HG02973 (cell line): ENCODE measurements at regions not wholly inside any gene's neighbourhood (a gene's known extent, or its start where the extent isn't known, plus 50 kb on each side); places are given as distances from the start of the nearest gene placed in this dataset.
"Not testable (repeated sequence)": the region's sequence is repeated elsewhere in the genome, so short reads cannot be mapped to it uniquely, and the experiment has no call there.

Experiments
- ATAC-seq: cut with Tn5 transposase; IDR thresholded peaks from one replicate; pipeline ENCODE4 v1.9.1; 2021; ENCODE audit warnings: moderate library complexity; ENCODE audit not compliant: unreplicated experiment

- ATAC-seq, result no peak
These were observed 152.7 kb downstream of the C4orf33 start for GRCh38 chr4:129248621-129249020.

DNA sequence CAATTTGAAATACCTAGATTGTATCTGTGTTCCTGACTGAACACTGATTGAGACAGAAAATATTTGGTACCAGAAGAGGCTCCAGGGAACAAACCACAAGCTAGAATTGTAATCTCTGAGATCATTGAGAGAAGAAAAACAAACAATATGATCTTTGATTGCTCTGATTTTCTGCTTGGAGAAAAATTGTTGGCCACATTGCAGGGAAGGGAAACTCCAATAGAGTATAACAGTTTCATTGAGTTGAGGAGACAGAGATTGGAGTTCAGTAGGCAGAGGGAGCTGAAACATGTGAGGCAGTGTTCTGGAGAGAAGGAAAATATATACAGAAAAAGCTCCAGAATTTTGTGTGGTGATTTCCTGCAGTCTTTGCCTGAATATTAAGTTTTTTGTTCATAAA, 158.2 kb downstream of the C4orf33 start:
- no peak for ATAC-seq

DNA sequence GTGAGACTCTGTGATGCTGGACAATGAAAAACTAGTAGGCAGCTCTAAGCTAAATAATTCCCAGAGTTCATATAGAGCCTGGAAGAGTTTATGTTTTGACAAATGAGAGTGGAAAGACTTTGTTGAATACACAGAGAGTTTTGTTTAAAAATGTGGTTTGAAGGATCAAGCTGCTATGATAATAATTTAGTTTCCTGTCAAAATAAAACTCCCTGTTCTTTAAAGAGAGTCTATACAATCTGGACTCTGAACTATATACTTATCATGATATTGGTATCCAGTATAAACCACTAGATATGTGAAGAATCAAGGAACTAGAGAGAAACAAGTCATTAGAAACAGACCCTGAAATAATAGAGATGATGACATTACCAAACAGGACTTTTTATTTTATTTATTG, 158.6 kb downstream of the C4orf33 start:
- no peak for ATAC-seq

- ATAC-seq, result no peak
These were observed 165.6 kb downstream of the C4orf33 start for GRCh38 chr4:129261584-129261983.

- ATAC-seq, result peak; percentile 99
These were observed 168.2 kb downstream of the C4orf33 start for GRCh38 chr4:129264008-129264657.

GRCh38 chr4:129278868-129279267, 182.9 kb downstream of the C4orf33 start:
- no peak for ATAC-seq

GRCh38 chr4:129282293-129282692, 186.3 kb downstream of the C4orf33 start:
- no peak for ATAC-seq

- ATAC-seq, result not testable (repeated sequence)
These were observed 196.2 kb downstream of the C4orf33 start for GRCh38 chr4:129292194-129292593.

DNA sequence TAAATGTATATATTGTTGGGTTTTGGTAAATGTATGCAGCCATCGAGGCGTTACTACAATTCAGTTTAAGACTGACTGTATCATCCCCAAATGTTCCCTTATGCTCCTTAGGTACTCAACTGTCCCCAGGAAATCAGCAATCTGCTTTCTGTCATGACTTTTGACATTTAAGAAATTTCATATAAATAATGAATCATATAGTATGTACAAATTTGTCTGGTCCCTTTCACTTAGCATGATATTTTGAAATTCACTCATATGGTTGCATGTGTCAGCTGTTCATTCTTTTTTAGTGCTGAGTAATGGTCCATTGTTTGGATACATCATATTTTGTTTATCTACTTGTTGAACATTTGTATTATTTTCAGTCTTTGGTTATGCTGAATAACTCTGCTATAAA, 218.8 kb downstream of the C4orf33 start:
- ATAC-seq, result no peak

DNA sequence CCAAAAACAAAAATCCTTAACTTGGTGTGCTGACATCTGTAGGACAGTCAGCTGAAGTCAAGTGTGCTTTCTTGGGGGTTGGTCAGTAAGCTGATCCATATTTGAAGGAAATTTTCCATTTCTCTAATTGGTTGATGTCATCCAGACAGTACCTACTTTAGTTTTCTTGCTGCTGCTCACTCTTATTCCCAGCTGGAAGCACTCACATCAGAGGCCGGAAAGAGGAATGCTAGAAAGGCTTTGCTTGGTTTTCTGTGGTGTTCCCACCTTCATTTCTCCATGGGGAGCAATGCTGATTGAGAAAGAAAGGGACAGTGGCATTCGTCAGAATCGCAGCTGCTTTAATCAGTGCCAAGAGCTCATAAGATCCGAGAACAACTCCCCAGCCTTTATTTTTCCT, 227.0 kb downstream of the C4orf33 start:
- no peak for ATAC-seq

GRCh38 chr4:129323658-129324057, 227.7 kb downstream of the C4orf33 start:
- ATAC-seq, result no peak

GRCh38 chr4:129326571-129327460, 230.9 kb downstream of the C4orf33 start:
- ATAC-seq, result no peak

DNA sequence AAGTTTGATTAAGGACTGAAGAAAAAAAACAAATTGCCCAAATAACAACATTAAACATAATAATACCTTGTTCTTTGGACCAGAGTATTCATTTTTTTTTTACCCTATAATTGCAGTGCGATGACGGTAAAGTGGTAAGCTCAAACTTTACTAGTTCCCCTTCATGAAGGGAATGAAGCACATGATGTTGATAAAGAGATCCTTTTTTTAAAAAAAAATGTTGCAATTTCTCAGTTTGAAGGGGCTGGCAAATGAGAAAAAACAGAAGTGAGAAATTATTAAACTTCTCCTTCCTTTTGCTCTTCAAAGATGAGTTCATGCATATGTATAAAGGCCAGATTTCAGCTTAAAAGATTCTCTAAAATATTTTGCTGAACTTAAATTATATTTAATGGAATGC, 231.7 kb downstream of the C4orf33 start:
- no peak for ATAC-seq

DNA sequence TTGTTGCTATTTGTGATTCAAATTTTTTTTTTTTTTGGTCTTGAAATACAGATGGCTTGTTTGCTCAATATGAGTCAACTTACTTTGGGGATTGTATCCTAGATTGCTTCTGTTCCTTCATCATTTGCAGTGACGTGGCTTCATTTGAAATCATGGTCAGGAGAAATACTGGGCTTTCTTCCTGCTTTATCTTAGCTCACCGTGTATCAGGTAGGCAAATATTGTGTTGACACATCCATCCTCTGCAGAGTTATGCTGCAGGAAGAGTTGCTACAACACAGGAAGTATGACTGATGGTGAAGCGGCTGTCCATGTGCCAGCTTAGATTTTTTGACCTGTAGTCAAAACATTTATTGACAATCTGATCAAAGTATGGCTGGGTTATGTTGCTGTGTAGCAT, 232.2 kb downstream of the C4orf33 start:
- no peak for ATAC-seq

GRCh38 chr4:129334136-129334535, 238.2 kb downstream of the C4orf33 start:
- no peak for ATAC-seq

- ATAC-seq, result no peak
These were observed 239.3 kb downstream of the C4orf33 start for GRCh38 chr4:129335276-129335675.

DNA sequence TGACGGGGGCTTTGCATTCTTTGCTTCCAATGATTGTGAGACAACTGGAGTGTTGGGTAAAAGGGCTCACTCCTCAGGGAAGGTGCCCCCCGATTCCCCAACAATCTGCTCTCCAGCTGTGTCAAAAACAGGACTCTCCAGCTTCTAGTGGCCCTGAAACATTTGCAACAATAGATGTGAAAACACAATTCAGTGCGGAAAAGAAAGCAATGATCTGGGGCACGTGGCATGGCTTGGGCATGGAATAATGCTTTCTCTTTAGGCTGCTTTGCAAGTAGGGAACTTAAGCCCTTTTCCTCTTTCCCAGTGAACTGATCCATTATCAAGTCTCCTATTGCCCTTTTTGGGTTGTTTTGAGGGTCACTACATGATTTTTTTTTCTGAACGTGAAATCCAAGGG, 239.9 kb downstream of the C4orf33 start:
- no peak for ATAC-seq

DNA sequence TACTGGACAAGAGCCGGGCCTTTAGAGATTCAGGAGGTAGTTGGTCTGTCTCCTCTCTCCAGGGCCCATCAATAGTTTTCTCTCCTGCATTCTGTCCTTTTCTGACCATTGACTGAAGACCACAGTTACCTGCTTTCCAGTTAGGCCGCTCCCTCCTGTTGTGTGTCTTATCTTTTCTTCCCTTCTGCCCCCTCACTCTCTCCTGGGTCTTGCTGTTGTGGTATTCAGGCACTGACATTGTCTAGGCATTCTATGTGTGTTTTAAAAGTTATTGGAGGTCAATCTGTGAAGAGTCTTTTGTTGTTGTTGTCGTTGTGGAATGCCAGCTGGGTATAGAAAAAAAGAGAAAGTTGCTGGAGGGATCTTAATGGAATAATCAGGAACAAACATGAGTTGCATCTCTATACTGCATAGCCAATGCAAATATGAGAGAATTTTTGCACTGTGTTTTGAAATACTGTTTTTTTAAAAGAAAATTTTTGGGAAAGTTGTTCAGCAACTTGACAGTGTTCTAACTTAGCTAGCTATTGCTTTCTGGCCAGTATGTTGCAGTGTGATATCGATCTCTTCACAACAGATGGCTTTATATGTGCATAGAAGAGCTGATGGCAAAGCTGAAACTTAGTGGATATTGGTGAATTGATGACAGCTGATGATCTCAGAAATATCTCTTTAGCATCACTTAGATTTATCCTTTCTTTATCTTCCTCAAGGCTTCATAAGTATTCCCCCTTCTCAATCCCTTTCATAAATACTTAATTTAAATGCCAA, 240.7 kb downstream of the C4orf33 start:
- no peak for ATAC-seq

DNA sequence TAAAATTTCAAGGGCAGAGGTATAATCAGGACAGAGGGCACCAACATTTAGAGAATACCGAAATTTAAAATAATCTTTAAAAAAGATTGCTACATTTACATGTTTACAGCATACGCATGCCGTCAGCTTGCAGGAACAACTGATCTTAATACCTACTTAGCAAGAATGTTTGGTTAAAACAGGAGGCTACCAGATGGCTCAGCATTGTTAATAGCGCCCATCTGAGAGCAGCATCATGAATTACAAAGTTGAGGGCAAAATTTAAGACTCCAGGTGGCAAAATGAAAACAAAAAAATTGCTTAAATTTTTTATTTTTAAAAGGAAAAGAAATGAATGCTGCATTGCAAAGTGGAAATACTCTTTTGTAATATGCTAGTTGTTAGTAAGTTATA, 241.3 kb downstream of the C4orf33 start:
- no peak for ATAC-seq

DNA sequence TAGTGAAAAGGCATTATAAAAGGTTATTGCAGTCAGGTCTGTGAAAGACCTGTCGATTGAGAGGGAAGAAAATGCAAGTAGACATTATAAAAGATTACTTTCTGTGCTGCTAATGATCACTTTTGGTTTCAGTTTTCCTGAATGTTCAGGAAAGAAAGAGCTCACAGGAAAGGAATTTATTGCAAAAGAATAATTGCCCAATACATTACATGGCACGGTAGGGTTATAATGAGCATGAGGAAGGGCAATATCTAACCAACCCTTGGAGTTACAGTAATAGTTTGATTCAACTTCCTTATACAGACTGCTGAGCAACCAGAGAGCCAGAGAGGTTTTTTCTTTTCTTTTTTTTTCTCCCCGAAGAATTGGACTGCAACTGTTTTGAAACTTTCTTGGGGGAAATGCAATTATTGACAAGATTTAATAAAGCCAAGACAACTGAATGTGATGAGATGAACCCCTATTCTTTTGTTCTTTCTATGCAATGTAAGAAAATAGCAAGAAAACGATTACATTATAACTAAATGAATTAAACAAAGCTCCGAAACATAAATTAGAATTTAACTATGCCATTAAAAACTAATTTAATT, 247.0 kb downstream of the C4orf33 start:
- no peak for ATAC-seq

DNA sequence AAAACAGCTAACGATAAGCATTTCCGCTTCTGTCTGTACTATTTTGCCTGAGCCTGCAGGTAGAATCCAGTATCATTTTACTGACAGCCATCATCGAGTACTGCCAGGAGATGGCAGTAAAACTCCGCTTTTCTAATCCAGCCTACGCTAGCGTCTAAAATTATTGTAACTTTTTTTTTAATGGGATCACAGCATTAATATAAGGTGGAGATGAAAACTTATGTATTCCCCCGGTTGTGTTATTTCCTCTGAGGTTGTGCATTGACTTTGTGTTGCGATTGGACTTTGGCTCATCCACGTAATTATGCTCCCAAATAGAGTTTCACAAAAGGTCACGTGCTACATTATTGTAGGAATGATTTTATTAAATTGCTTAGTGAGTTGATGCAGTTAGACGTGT, 248.1 kb downstream of the C4orf33 start:
- ATAC-seq, result no peak
